K562 (cell line): ENCODE measurements at regions not wholly inside any gene's neighbourhood (a gene's known extent, or its start where the extent isn't known, plus 50 kb on each side); places are given as distances from the start of the nearest gene placed in this dataset.

ENCODE experiments used
- CREB1 ChIP-seq, 2 experiments: sonication (generic) in 1 of 2; formaldehyde crosslinking in 1 of 2; IDR thresholded peaks; 2 replicates each; pipeline versions ENCODE4 v1.6.1 to v1.8.0; 2012 to 2022; ENCODE audit warnings: inconsistent platforms in 1 of 2, mild to moderate bottlenecking in 1 of 2, missing genetic modification reagents in 1 of 2, moderate library complexity in 1 of 2
- FOXA1 ChIP-seq: fragments of 450-650 bp; IDR thresholded peaks from 2 replicates; pipeline ENCODE4 v1.6.1; 2016; ENCODE audit warnings: mild to moderate bottlenecking, borderline replicate concordance
- JUNB ChIP-seq: fragments of 450-650 bp; formaldehyde crosslinking; conservative IDR thresholded peaks from 2 replicates; pipeline ENCODE4 v1.4.0; 2020; ENCODE audit warnings: mild to moderate bottlenecking
- POLR2A ChIP-seq: fragments of 450-650 bp; conservative IDR thresholded peaks from 2 replicates; pipeline ENCODE4 v1.6.1; 2016
- SRF ChIP-seq, 2 experiments: fragments of 250-450, 450-650 bp in 1 of 2; sonication (Bioruptor Pico) in 1 of 2; sonication (generic) in 1 of 2; formaldehyde crosslinking; IDR thresholded peaks; 2 replicates each; pipeline versions ENCODE4 v1.5.0 to v1.5.1; 2020 to 2022; ENCODE audit warnings: mild to moderate bottlenecking in 1 of 2, missing genetic modification reagents in 1 of 2
- U2AF1 ChIP-seq: fragments of 200-400 bp; formaldehyde crosslinking; optimal IDR thresholded peaks from 2 replicates; pipeline ENCODE3; 2017; ENCODE audit warnings: mild to moderate bottlenecking, low read depth, low read length, moderate library complexity
- YBX1 ChIP-seq: fragments of 450-650 bp; IDR thresholded peaks from 2 replicates; pipeline ENCODE4 v1.7.1; 2016; ENCODE audit warnings: mild to moderate bottlenecking
- ZNF609 ChIP-seq: sonication (generic); formaldehyde crosslinking; IDR thresholded peaks from 2 replicates; pipeline ENCODE4 v1.8.1; 2023; ENCODE audit warnings: missing genetic modification reagents, mild to moderate bottlenecking, borderline replicate concordance
- TF ChIP-seq, protein P1 (sequence below): sonication (generic); formaldehyde crosslinking; IDR thresholded peaks from 2 replicates; pipeline ENCODE4 v1.8.1; 2023; ENCODE audit warnings: mild to moderate bottlenecking, missing genetic modification reagents

DNA sequence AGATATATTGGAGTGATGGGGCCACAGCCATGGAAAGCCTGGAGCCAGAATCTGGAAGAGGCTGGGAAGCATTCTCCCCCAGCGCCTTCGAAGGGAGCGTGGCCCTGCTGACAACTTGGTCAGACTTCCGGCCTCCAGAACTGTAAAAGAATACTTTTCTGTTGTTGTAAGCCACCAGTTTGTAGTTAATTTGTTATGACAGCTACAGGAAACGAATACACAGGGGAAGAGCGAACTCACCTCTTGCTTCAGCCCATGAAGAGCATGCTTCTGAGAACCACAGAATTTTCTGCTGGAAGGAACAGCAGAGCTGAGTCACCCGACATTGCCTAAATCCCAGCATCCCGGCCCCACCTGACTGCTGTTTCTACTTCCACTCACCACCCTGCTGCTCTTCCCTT, 501.7 kb downstream of the SHQ1 start:
- no peak for TF ChIP-seq SRF (CRISPR knock-in tag; IDR thresholded peaks at IDR 0.05)
- TF ChIP-seq ZNF609 (CRISPR knock-in tag), result no peak
- TF ChIP-seq FOXA1, result no peak
- no peak for TF ChIP-seq JUNB (CRISPR knock-in tag)
- no peak for TF ChIP-seq CREB1 (IDR thresholded peaks at IDR 0.05)
- no peak for TF ChIP-seq CREB1 (CRISPR knock-in tag; IDR thresholded peaks at IDR 0.05)
- TF ChIP-seq POLR2A, result no peak
- no peak for TF ChIP-seq YBX1
- TF ChIP-seq, protein P1, sequence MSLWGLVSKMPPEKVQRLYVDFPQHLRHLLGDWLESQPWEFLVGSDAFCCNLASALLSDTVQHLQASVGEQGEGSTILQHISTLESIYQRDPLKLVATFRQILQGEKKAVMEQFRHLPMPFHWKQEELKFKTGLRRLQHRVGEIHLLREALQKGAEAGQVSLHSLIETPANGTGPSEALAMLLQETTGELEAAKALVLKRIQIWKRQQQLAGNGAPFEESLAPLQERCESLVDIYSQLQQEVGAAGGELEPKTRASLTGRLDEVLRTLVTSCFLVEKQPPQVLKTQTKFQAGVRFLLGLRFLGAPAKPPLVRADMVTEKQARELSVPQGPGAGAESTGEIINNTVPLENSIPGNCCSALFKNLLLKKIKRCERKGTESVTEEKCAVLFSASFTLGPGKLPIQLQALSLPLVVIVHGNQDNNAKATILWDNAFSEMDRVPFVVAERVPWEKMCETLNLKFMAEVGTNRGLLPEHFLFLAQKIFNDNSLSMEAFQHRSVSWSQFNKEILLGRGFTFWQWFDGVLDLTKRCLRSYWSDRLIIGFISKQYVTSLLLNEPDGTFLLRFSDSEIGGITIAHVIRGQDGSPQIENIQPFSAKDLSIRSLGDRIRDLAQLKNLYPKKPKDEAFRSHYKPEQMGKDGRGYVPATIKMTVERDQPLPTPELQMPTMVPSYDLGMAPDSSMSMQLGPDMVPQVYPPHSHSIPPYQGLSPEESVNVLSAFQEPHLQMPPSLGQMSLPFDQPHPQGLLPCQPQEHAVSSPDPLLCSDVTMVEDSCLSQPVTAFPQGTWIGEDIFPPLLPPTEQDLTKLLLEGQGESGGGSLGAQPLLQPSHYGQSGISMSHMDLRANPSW (CRISPR knock-in tag), result no peak
- TF ChIP-seq U2AF1, result no peak
